HCT116 (cell line): ENCODE measurements at regions not wholly inside any gene's neighbourhood (a gene's known extent, or its start where the extent isn't known, plus 50 kb on each side); places are given as distances from the start of the nearest gene placed in this dataset.

Experiments used
- ATAC-seq: fragments of 200-7000 bp; cut with Tn5 transposase; 2 replicates; pipeline ENCODE4 v1.9.1; 2020; ENCODE audit warnings: mild to moderate bottlenecking, moderate library complexity
- BruUV-seq: library from RNA; stranded (reverse); fragments of 400-500 nt; replicated peaks from 2 replicates; lab custom pipeline; 2021; lab: Mats Ljungman, UMichigan
- CTCF ChIA-PET: fragments of 300-600 bp; sonication (Branson Sonifier 250); formaldehyde crosslinking; loops from one replicate; lab custom pipeline; 2021; ENCODE audit warnings: antibody characterized with exemption; lab: Charles Lee
- POLR2A ChIA-PET: fragments of 300-600, 350-600 bp; sonication (Branson Sonifier 250); formaldehyde crosslinking; loops from one replicate; lab custom pipeline; 2021; ENCODE audit warnings: antibody characterized with exemption; lab: Charles Lee
- RAD21 ChIA-PET, 2 experiments: fragments of 300-600 bp; sonication (Branson Sonifier 250); formaldehyde crosslinking; loops; one replicate each; lab custom pipeline; 2023; ENCODE audit warnings: low total read pairs in 2 of 2; ENCODE audit not compliant: uncharacterized antibody in 2 of 2, unreplicated experiment in 2 of 2, low non-redundant PET in 1 of 2; lab: Charles Lee
- DNase-seq: peaks from one replicate; pipeline ENCODE4 v3.0.0-alpha.2; 2010; ENCODE audit warnings: low read depth, low spot score
- H2AFZ ChIP-seq: fragments of 200-600 bp; shearing (Covaris generic), sonication (generic); 2 replicates; pipeline ENCODE4 v1.6.1; 2017; ENCODE audit warnings: low read depth, mixed run types, mixed read lengths, antibody characterized with exemption, low read length; ENCODE audit not compliant: poor library complexity, severe bottlenecking
- H3K27ac ChIP-seq: 2 replicates; pipeline ENCODE4 v1.5.1; 2012; ENCODE audit warnings: low read depth, low read length
- H3K27me3 ChIP-seq: fragments of 200-600 bp; sonication (generic); 2 replicates; pipeline ENCODE4 v1.6.1; 2016; ENCODE audit warnings: mixed run types, low read length, mixed read lengths; ENCODE audit not compliant: insufficient read depth
- H3K36me3 ChIP-seq, 2 experiments: fragments of 200-500 bp in 1 of 2; fragments of 200-600 bp in 1 of 2; sonication (Bioruptor generic) in 1 of 2; sonication (generic) in 1 of 2; 2 replicates each; pipeline versions ENCODE4 v1.5.1 to v1.6.1; 2014 to 2016; ENCODE audit warnings: low read length in 2 of 2, inconsistent platforms in 1 of 2, mixed read lengths in 1 of 2, mixed run types in 1 of 2; ENCODE audit not compliant: insufficient read depth in 2 of 2, control insufficient read depth in 1 of 2
- H3K4me1 ChIP-seq, 2 experiments: fragments of 200-600 bp in 1 of 2; sonication (generic) in 1 of 2; 2 replicates each; pipeline versions ENCODE4 v1.5.1 to v1.6.1; 2012 to 2017; ENCODE audit warnings: low read length in 2 of 2, inconsistent platforms in 1 of 2, mild to moderate bottlenecking in 1 of 2, mixed read lengths in 1 of 2, mixed run types in 1 of 2, moderate library complexity in 1 of 2; ENCODE audit not compliant: insufficient read depth in 2 of 2, control insufficient read depth in 1 of 2
- H3K4me2 ChIP-seq: fragments of 200-600 bp; sonication (generic); 2 replicates; pipeline ENCODE4 v1.6.1; 2017; ENCODE audit warnings: mixed run types, low read length, mixed read lengths
- H3K4me3 ChIP-seq, 2 experiments: fragments of 200-600 bp in 1 of 2; sonication (generic) in 1 of 2; replicated peaks in 1 of 2; 2 replicates each; pipeline ENCODE4 v1.5.1; 2011 to 2016; ENCODE audit warnings: low read length in 2 of 2, control low read depth in 1 of 2, low read depth in 1 of 2, mild to moderate bottlenecking in 1 of 2, mixed read lengths in 1 of 2, mixed run types in 1 of 2
- H3K79me2 ChIP-seq: fragments of 200-600 bp; sonication (generic); 2 replicates; pipeline ENCODE4 v1.6.1; 2017; ENCODE audit warnings: mild to moderate bottlenecking, mixed run types, low read length, moderate library complexity, mixed read lengths; ENCODE audit not compliant: insufficient read depth
- H3K9ac ChIP-seq: fragments of 200-600 bp; sonication (generic); 2 replicates; pipeline ENCODE4 v1.6.1; 2016; ENCODE audit warnings: low read length, mixed read lengths
- H3K9me2 ChIP-seq: fragments of 200-600 bp; sonication (generic), shearing (Covaris generic); 2 replicates; pipeline ENCODE4 v1.6.1; 2017; ENCODE audit warnings: mixed run types, mild to moderate bottlenecking, moderate library complexity; ENCODE audit not compliant: insufficient read depth
- H3K9me3 ChIP-seq, 2 experiments: fragments of 200-500 bp in 1 of 2; fragments of 200-600 bp in 1 of 2; sonication (Bioruptor generic) in 1 of 2; sonication (generic) in 1 of 2; 2 replicates each; pipeline ENCODE4 v1.6.1; 2014 to 2017; ENCODE audit warnings: low read length in 2 of 2, mixed read lengths in 2 of 2, inconsistent platforms in 1 of 2, low read depth in 1 of 2, mild to moderate bottlenecking in 1 of 2, mixed run types in 1 of 2, moderate library complexity in 1 of 2; ENCODE audit not compliant: control insufficient read depth in 1 of 2, insufficient read depth in 1 of 2
- H4K20me1 ChIP-seq: fragments of 200-600 bp; sonication (generic), shearing (Covaris generic); 2 replicates; pipeline ENCODE4 v1.6.1; 2017; ENCODE audit warnings: mixed run types, mild to moderate bottlenecking, moderate library complexity; ENCODE audit not compliant: insufficient read depth
- CBX3 ChIP-seq: IDR thresholded peaks from 2 replicates; pipeline ENCODE4 v1.6.1; 2012; ENCODE audit warnings: low read depth
- CTCF ChIP-seq, 3 experiments: fragments of 200-600 bp in 1 of 3; sonication (generic) in 1 of 3; IDR thresholded peaks in 2 of 3; conservative IDR thresholded peaks in 1 of 3; 2 replicates each; pipeline ENCODE4 v1.5.1; 2012 to 2017; ENCODE audit warnings: low read depth in 2 of 3, low read length in 2 of 3, antibody characterized with exemption in 1 of 3, borderline replicate concordance in 1 of 3, control low read depth in 1 of 3, mild to moderate bottlenecking in 1 of 3, mixed read lengths in 1 of 3, mixed run types in 1 of 3, moderate library complexity in 1 of 3; ENCODE audit not compliant: insufficient read depth in 1 of 3
- EGR1 ChIP-seq: IDR thresholded peaks from 2 replicates; pipeline ENCODE4 v1.6.1; 2012; ENCODE audit warnings: low read depth
- FOSL1 ChIP-seq: IDR thresholded peaks from 2 replicates; pipeline ENCODE4 v1.6.1; 2012; ENCODE audit warnings: low read depth
- MAX ChIP-seq: IDR thresholded peaks from 2 replicates; pipeline ENCODE4 v1.6.1; 2012
- POLR2A ChIP-seq: IDR thresholded peaks from 2 replicates; pipeline ENCODE4 v1.7.0; 2011; ENCODE audit warnings: borderline replicate concordance; ENCODE audit not compliant: insufficient read depth, insufficient read length; ENCODE audit errors: extremely low read depth
- RAD21 ChIP-seq: IDR thresholded peaks from 2 replicates; pipeline ENCODE4 v1.6.1; 2012; ENCODE audit warnings: low read depth, mild to moderate bottlenecking
- YY1 ChIP-seq: IDR thresholded peaks from 2 replicates; pipeline ENCODE4 v1.6.1; 2011; ENCODE audit warnings: low read length, low read depth, moderate library complexity, mild to moderate bottlenecking; ENCODE audit not compliant: insufficient replicate concordance; ENCODE audit errors: extremely low read depth
- intact Hi-C: fragments of 100-400 bp; cut with micrococcal nuclease; formaldehyde crosslinking; loops from 2 replicates; pipeline ENCODE4 v1.10.0; 2022

DNA sequence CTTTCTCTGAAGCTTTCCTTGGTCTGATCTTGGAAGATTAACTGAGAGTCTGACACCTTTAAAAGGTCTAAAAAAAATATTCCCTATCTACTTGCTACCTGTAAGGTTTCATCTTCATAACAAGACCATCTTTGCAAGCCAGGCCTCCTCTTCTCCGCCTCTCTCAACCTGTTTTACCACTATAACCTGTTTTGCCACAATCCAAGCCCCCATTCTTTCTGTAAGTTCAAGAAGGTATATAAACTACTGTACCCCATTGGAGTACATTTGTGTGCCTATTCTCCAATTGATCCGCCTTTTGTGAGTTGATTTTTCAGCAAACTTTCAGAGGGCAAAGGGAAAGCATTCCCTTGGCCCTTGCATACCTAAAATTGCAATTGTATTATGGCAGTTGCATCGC, 319.3 kb upstream of the NECTIN3 start:
- no TSS peak for BruUV-seq
- RAD21 ChIA-PET, result no interaction called here
- Histone ChIP-seq H3K36me3 (no peaks in the 10 kb centered on the region), H3K4me2 (no peak overlapping the region), H3K9ac (no peak overlapping the region), H3K79me2 (no peaks in the 10 kb centered on the region), H3K4me1 (peaks cover 0 to 4% of the 10 kb centered on the region in 2 experiments; a peak in 1 of 4 replicates)
- no peak for TF ChIP-seq CBX3
- no peak for TF ChIP-seq YY1
- no peak for TF ChIP-seq CTCF (IDR thresholded peaks at IDR 0.05 in 2 of 3, conservative IDR thresholded peaks at IDR 0.05 in 1 of 3; ENCODE audit: borderline replicate concordance in 1 of 3, insufficient read depth in 1 of 3, low read depth in 2 of 3, low read length in 2 of 3)
- no peak for TF ChIP-seq RAD21
- TF ChIP-seq MAX, result no peak
- TF ChIP-seq EGR1, result no peak
- TF ChIP-seq, all 23 proteins: peak for 0
- no peak overlapping the region for H2AFZ ChIP-seq
- no peak overlapping the region for H3K27ac ChIP-seq
- H3K9me3 ChIP-seq, result no peaks in the 10 kb centered on the region
- intact Hi-C loops, result no loop called here
- no peak for DNase-seq
- ATAC-seq, result no peak
- CTCF ChIA-PET, result no interaction called here
- H4K20me1 ChIP-seq, result no peaks in the 10 kb centered on the region
- H3K27me3 ChIP-seq, result no peaks in the 10 kb centered on the region
- no peaks in the 10 kb centered on the region for H3K9me2 ChIP-seq
- POLR2A ChIA-PET, result no interaction called here
- H3K4me3 ChIP-seq, result no peak overlapping the region

DNA sequence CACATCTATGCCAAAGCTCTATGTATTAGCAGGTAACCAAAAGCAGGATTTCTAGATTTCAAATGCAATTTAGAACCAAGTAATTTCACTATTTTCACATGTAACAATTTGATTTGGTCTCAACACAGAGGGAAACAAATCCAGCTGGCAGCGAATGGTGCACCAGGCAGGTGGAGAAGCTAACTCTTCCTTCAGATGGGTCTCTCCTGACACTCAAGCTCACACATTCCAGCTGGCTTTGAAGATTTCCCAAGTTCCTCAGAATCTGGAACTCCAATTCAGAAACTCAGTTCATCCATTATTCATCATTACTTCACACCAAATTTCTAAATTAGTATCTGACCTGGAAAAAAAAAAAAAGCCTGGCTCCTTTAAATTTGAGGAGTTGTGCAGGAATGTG, 318.1 kb upstream of the NECTIN3 start:
- Histone ChIP-seq H3K9me2 (no peaks in the 10 kb centered on the region), H3K9ac (no peak overlapping the region), H2AFZ (no peak overlapping the region), H4K20me1 (no peaks in the 10 kb centered on the region), H3K27ac (no peak overlapping the region), H3K4me3 (no peak overlapping the region), H3K4me2 (no peak overlapping the region), H3K4me1 (peaks cover 0 to 4% of the 10 kb centered on the region in 2 experiments; a peak in 1 of 4 replicates), H3K9me3 (no peaks in the 10 kb centered on the region), H3K27me3 (no peaks in the 10 kb centered on the region), H3K36me3 (no peaks in the 10 kb centered on the region), H3K79me2 (no peaks in the 10 kb centered on the region)
- ChIA-PET POLR2A (no interaction called here), RAD21 (no interaction called here), CTCF (no interaction called here)
- intact Hi-C loops, result no loop called here
- DNase-seq (no peak), ATAC-seq (no peak)
- TF ChIP-seq CBX3 (no peak), POLR2A (no peak), FOSL1 (no peak)
- BruUV-seq, result no TSS peak
